ENCODE measurements at regions not wholly inside any gene's neighbourhood (a gene's known extent, or its start where the extent isn't known, plus 50 kb on each side); places are given as distances from the start of the nearest gene placed in this dataset.

- TF ChIP-seq POLR2A (IDR thresholded peaks at IDR 0.05; ENCODE audit: borderline replicate concordance, extremely low read depth, insufficient read depth, insufficient read length) = no peak
- TF ChIP-seq CTCF (IDR thresholded peaks at IDR 0.05 in 2 of 3, conservative IDR thresholded peaks at IDR 0.05 in 1 of 3; ENCODE audit: borderline replicate concordance in 1 of 3, insufficient read depth in 1 of 3, low read depth in 2 of 3, low read length in 2 of 3) = no peak
- TF ChIP-seq ATF3 (IDR thresholded peaks at IDR 0.05) = no peak
- TF ChIP-seq ZFX (IDR thresholded peaks at IDR 0.05) = no peak
- no peak for TF ChIP-seq EZH2phosphoT487 (IDR thresholded peaks at IDR 0.05; ENCODE audit: borderline replicate concordance)
- TF ChIP-seq RAD21 (IDR thresholded peaks at IDR 0.05; ENCODE audit: low read depth) = no peak
Observed at GRCh38 chr2:42879913-42880737, 87.7 kb upstream of the HAAO start.
